HEK293 (cell line): ENCODE measurements at regions not wholly inside any gene's neighbourhood (a gene's known extent, or its start where the extent isn't known, plus 50 kb on each side); places are given as distances from the start of the nearest gene placed in this dataset.

Experiments
- CTCF ChIA-PET: fragments of 350-600 bp; formaldehyde crosslinking; extraction: SDS; loops from one replicate; lab custom pipeline; 2021; ENCODE audit warnings: antibody characterized with exemption; lab: Yijun Ruan, JAX
- POLR2A ChIA-PET: fragments of 300-600 bp; formaldehyde crosslinking; extraction: SDS; loops from one replicate; lab custom pipeline; 2020; ENCODE audit warnings: antibody characterized with exemption, inconsistent platforms; lab: Yijun Ruan, JAX
- H3K27ac ChIP-seq: fragments of 200-500 bp; sonication (Bioruptor generic); 2 replicates; pipeline ENCODE4 v1.5.1; 2014; ENCODE audit warnings: low read depth, low read length, control low read depth, inconsistent platforms; ENCODE audit errors: extremely low read depth
- H3K36me3 ChIP-seq, 2 experiments: fragments of 200-500 bp in 1 of 2; sonication (Bioruptor generic) in 1 of 2; 1 replicate in 1 of 2; 2 replicates in 1 of 2; pipeline ENCODE4 v1.5.1; 2014 to 2017; ENCODE audit warnings: inconsistent platforms in 2 of 2, low read length in 2 of 2; ENCODE audit not compliant: control insufficient read depth in 2 of 2, insufficient read depth in 1 of 2
- H3K4me1 ChIP-seq: fragments of 200-500 bp; sonication (Bioruptor generic); 2 replicates; pipeline ENCODE4 v1.5.1; 2014; ENCODE audit warnings: mild to moderate bottlenecking, low read length, inconsistent platforms; ENCODE audit not compliant: control insufficient read depth, insufficient read depth
- H3K4me3 ChIP-seq: 2 replicates; pipeline ENCODE4 v1.5.1; 2011; ENCODE audit warnings: low read depth, mild to moderate bottlenecking, control low read depth, low read length, moderate library complexity
- H3K9me3 ChIP-seq: fragments of 200-500 bp; sonication (Bioruptor generic); 2 replicates; pipeline ENCODE4 v1.5.1; 2014; ENCODE audit warnings: low read depth, low read length, inconsistent platforms; ENCODE audit not compliant: control insufficient read depth, insufficient read depth
- HOXC10 ChIP-seq: sonication (generic); formaldehyde crosslinking; IDR thresholded peaks from 2 replicates; pipeline ENCODE4 v1.8.1; 2023; ENCODE audit warnings: mild to moderate bottlenecking, missing genetic modification reagents
- OVOL3 ChIP-seq: fragments of 450-650 bp; formaldehyde crosslinking; IDR thresholded peaks from 2 replicates; pipeline ENCODE4 v1.5.1; 2016; ENCODE audit warnings: missing biosample characterization, missing genetic modification characterization
- REST ChIP-seq: fragments of 450-650 bp; formaldehyde crosslinking; IDR thresholded peaks from 2 replicates; pipeline ENCODE4 v1.5.1; 2016; ENCODE audit warnings: missing biosample characterization, missing genetic modification characterization
- TRIM28 ChIP-seq: IDR thresholded peaks from 2 replicates; pipeline ENCODE4 v1.6.1; 2011; ENCODE audit warnings: low read length, control low read depth, borderline replicate concordance
- ZBTB21 ChIP-seq: fragments of 450-650 bp; formaldehyde crosslinking; IDR thresholded peaks from 2 replicates; pipeline ENCODE4 v1.5.1; 2017; ENCODE audit warnings: missing biosample characterization, missing genetic modification characterization
- ZBTB44 ChIP-seq: fragments of 450-650 bp; IDR thresholded peaks from 2 replicates; pipeline ENCODE4 v1.5.1; 2018; ENCODE audit warnings: missing biosample characterization, mild to moderate bottlenecking, missing genetic modification characterization
- ZBTB8A ChIP-seq: fragments of 450-650 bp; formaldehyde crosslinking; IDR thresholded peaks from 2 replicates; pipeline ENCODE4 v1.5.1; 2016; ENCODE audit warnings: missing biosample characterization, missing genetic modification characterization
- ZNF202 ChIP-seq: fragments of 450-650 bp; formaldehyde crosslinking; IDR thresholded peaks from 2 replicates; pipeline ENCODE4 v1.5.1; 2016; ENCODE audit warnings: missing biosample characterization, missing genetic modification characterization, borderline replicate concordance
- ZNF280C ChIP-seq: fragments of 450-650 bp; formaldehyde crosslinking; IDR thresholded peaks from 2 replicates; pipeline ENCODE4 v1.5.1; 2016; ENCODE audit warnings: missing biosample characterization, missing genetic modification characterization
- ZNF426 ChIP-seq: fragments of 450-650 bp; formaldehyde crosslinking; IDR thresholded peaks from 2 replicates; pipeline ENCODE4 v1.5.1; 2017; ENCODE audit warnings: missing biosample characterization, missing genetic modification characterization, mild to moderate bottlenecking, inconsistent platforms, moderate library complexity
- ZNF518A ChIP-seq: fragments of 450-650 bp; formaldehyde crosslinking; conservative IDR thresholded peaks from 2 replicates; pipeline ENCODE4 v1.5.1; 2016; ENCODE audit warnings: low read depth, missing biosample characterization, missing genetic modification characterization
- ZNF530 ChIP-seq: fragments of 450-650 bp; formaldehyde crosslinking; IDR thresholded peaks from 2 replicates; pipeline ENCODE4 v1.5.1; 2016; ENCODE audit warnings: low read depth, missing biosample characterization, missing genetic modification characterization
- ZNF549 ChIP-seq: fragments of 450-650 bp; IDR thresholded peaks from 2 replicates; pipeline ENCODE4 v1.5.1; 2018; ENCODE audit warnings: missing biosample characterization, missing genetic modification characterization, mild to moderate bottlenecking, inconsistent platforms, moderate library complexity
- ZNF555 ChIP-seq: fragments of 450-650 bp; formaldehyde crosslinking; conservative IDR thresholded peaks from 2 replicates; pipeline ENCODE4 v1.5.1; 2017; ENCODE audit warnings: missing biosample characterization, mild to moderate bottlenecking, missing genetic modification characterization, inconsistent platforms
- ZNF623 ChIP-seq: fragments of 450-650 bp; formaldehyde crosslinking; IDR thresholded peaks from 2 replicates; pipeline ENCODE4 v1.5.1; 2016; ENCODE audit warnings: missing biosample characterization, missing genetic modification characterization
- ZNF658 ChIP-seq: fragments of 450-650 bp; formaldehyde crosslinking; IDR thresholded peaks from 2 replicates; pipeline ENCODE4; 2016; ENCODE audit warnings: missing biosample characterization, missing genetic modification characterization
- ZNF701 ChIP-seq: fragments of 450-650 bp; formaldehyde crosslinking; IDR thresholded peaks from 2 replicates; pipeline ENCODE4 v1.5.1; 2016; ENCODE audit warnings: missing biosample characterization, missing genetic modification characterization
- ZNF76 ChIP-seq: fragments of 450-650 bp; formaldehyde crosslinking; IDR thresholded peaks from 2 replicates; pipeline ENCODE4; 2016; ENCODE audit warnings: low read depth, missing biosample characterization, missing genetic modification characterization, borderline replicate concordance
- ZNF768 ChIP-seq: fragments of 450-650 bp; formaldehyde crosslinking; IDR thresholded peaks from 2 replicates; pipeline ENCODE4 v1.5.1; 2018; ENCODE audit warnings: missing biosample characterization, mild to moderate bottlenecking, missing genetic modification characterization

GRCh38 chr4:104044369-104044768, 324.6 kb upstream of the TACR3 start (continued):
- TF ChIP-seq ZNF426 (tag by site-specific recombination) (peak; percentile 68), ZBTB8A (peak; percentile 39; the same call in 1 of the 2 replicates), ZNF658 (tag by site-specific recombination) (no peak), ZNF768 (no peak), ZNF202 (tag by site-specific recombination) (0 out of 2 replicates have a peak, but pooled peaks have one; percentile 64), REST (tag by site-specific recombination) (peak; percentile 26; the same call in 1 of the 2 replicates), ZBTB44 (tag by site-specific recombination) (no peak), ZNF555 (peak; percentile 66), HOXC10 (CRISPR knock-in tag) (no peak), OVOL3 (tag by site-specific recombination) (no peak), ZNF518A (tag by site-specific recombination) (peak; percentile 74), ZNF530 (no peak), ZNF623 (tag by site-specific recombination) (peak; percentile 47), ZBTB21 (tag by site-specific recombination) (no peak), TRIM28 (no peak), ZNF701 (tag by site-specific recombination) (no peak), ZNF76 (tag by site-specific recombination) (no peak)

GRCh38 chr4:104032896-104033295, 313.1 kb upstream of the TACR3 start:
- H3K27ac ChIP-seq: no peak overlapping the region
- CTCF ChIA-PET: no interaction called here
- H3K9me3 ChIP-seq: no peaks in the 10 kb centered on the region
- POLR2A ChIA-PET: no interaction called here
- H3K36me3 ChIP-seq: no peaks in the 10 kb centered on the region
- H3K4me1 ChIP-seq: no peaks in the 10 kb centered on the region
- TF ChIP-seq ZNF280C (tag by site-specific recombination) (no peak), ZNF549 (tag by site-specific recombination) (no peak)
- no peak overlapping the region for H3K4me3 ChIP-seq
